GM13977 (cell line): ENCODE measurements at regions not wholly inside any gene's neighbourhood (a gene's known extent, or its start where the extent isn't known, plus 50 kb on each side); places are given as distances from the start of the nearest gene placed in this dataset.

Source experiments
- DNase-seq: peaks from one replicate; pipeline ENCODE4 v3.0.0; 2012; ENCODE audit warnings: low spot score
- CTCF ChIP-seq: IDR thresholded peaks from 2 replicates; pipeline ENCODE4 v1.5.1; 2012; ENCODE audit warnings: mild to moderate bottlenecking, control low read depth; ENCODE audit not compliant: insufficient read depth; ENCODE audit errors: extremely low read depth, missing control alignments
- in situ Hi-C: fragments of 300-500 bp; cut with MboI; formaldehyde crosslinking; loops from one replicate; pipeline ENCODE4 v1.12.0; 2022; ENCODE audit warnings: low sequenced_read_pairs, low pct_unique_long_range_greater_than_20kb, mixed read lengths, inconsistent platforms; ENCODE audit not compliant: unreplicated experiment

- in situ Hi-C loops, result loop anchor here (10.0 kb wide), 1 partner anchor 156 kb away; no protein-coding TSS in a partner anchor
- no peak for DNase-seq
- TF ChIP-seq CTCF, result no peak
These were observed 50.4 kb upstream of the CTIF start for GRCh38 chr18:48488388-48488850.

- no peak for TF ChIP-seq CTCF
- no peak for DNase-seq
- in situ Hi-C loops, result loop anchor here (10.0 kb wide), 1 partner anchor 158 kb away; no protein-coding TSS in a partner anchor
These were observed 52.1 kb upstream of the CTIF start for GRCh38 chr18:48486754-48487153.

- TF ChIP-seq CTCF, result no peak
- in situ Hi-C loops, result loop anchor here (10.0 kb wide), 1 partner anchor 159 kb away; no protein-coding TSS in a partner anchor
- DNase-seq, result no peak
These were observed 52.9 kb upstream of the CTIF start for GRCh38 chr18:48485828-48486405.

- no peak for DNase-seq
- TF ChIP-seq CTCF, result no peak
- in situ Hi-C loops, result loop anchor here (10.0 kb wide), 1 partner anchor 164 kb away; no protein-coding TSS in a partner anchor
These were observed 57.7 kb upstream of the CTIF start for GRCh38 chr18:48481092-48481491.

GRCh38 chr18:48479531-48479930 is 59.3 kb upstream of the CTIF start:
- no peak for TF ChIP-seq CTCF
- in situ Hi-C loops, result no loop called here
- DNase-seq, result no peak

GRCh38 chr18:48477348-48477747 is 61.5 kb upstream of the CTIF start:
- in situ Hi-C loops, result no loop called here
- no peak for TF ChIP-seq CTCF
- DNase-seq, result no peak
